Lung (tissue), 11 donors: ENCODE measurements at regions not wholly inside any gene's neighbourhood (a gene's known extent, or its start where the extent isn't known, plus 50 kb on each side); places are given as distances from the start of the nearest gene placed in this dataset.
"Not testable (repeated sequence)": the region's sequence is repeated elsewhere in the genome, so short reads cannot be mapped to it uniquely, and the experiment has no call there.

ENCODE experiments used
- ATAC-seq: fragments of 200-7000 bp; cut with Tn5 transposase; one replicate; pipeline ENCODE4 v1.9.1; 2020; ENCODE audit warnings: moderate number of reproducible peaks; ENCODE audit not compliant: insufficient read depth, low FRiP score
- DNase-seq, 3 donors: peaks; one replicate each; pipeline ENCODE4 v3.0.0-alpha.2; 2013 to 2017
- H3K27ac ChIP-seq, 2 donors: one replicate each; pipeline ENCODE4 v1.5.1; 2013; ENCODE audit warnings: mild to moderate bottlenecking in 2 of 2, moderate library complexity in 2 of 2, control low read depth in 1 of 2, inconsistent platforms in 1 of 2, low read depth in 1 of 2, low read length in 1 of 2
- H3K27me3 ChIP-seq, 3 donors: one replicate each; pipeline ENCODE4 v1.5.1; 2013; ENCODE audit warnings: low read length in 2 of 3; ENCODE audit not compliant: control insufficient read depth in 3 of 3, insufficient read depth in 3 of 3
- H3K36me3 ChIP-seq, 4 donors: one replicate each; pipeline ENCODE4 v1.5.1; 2013; ENCODE audit warnings: low read length in 4 of 4, mild to moderate bottlenecking in 1 of 4, moderate library complexity in 1 of 4; ENCODE audit not compliant: control insufficient read depth in 4 of 4, insufficient read depth in 4 of 4
- H3K4me1 ChIP-seq, 5 donors: one replicate each; pipeline ENCODE4 v1.5.1; 2013; ENCODE audit warnings: low read length in 5 of 5, mild to moderate bottlenecking in 2 of 5, moderate library complexity in 1 of 5; ENCODE audit not compliant: control insufficient read depth in 5 of 5, insufficient read depth in 5 of 5
- H3K4me3 ChIP-seq: one replicate; pipeline ENCODE4 v1.5.1; 2013; ENCODE audit warnings: mild to moderate bottlenecking, control low read depth, moderate library complexity
- H3K9ac ChIP-seq, 2 donors: one replicate each; pipeline ENCODE4 v1.5.1; 2013; ENCODE audit warnings: low read length in 2 of 2, control low read depth in 1 of 2; ENCODE audit not compliant: insufficient read depth in 1 of 2
- H3K9me3 ChIP-seq, 4 donors: one replicate each; pipeline ENCODE4 v1.5.1; 2013; ENCODE audit warnings: low read length in 3 of 4, mild to moderate bottlenecking in 1 of 4, moderate library complexity in 1 of 4; ENCODE audit not compliant: control insufficient read depth in 4 of 4, insufficient read depth in 3 of 4
- WGBS, 2 donors: extraction: QIAGEN DNeasy Blood & Tissue Kit; methylation state at CpG; one replicate each; pipeline ENCODE4 v1.1.7; 2013; 5-methylcytosine and 5-hydroxymethylcytosine counted together
- TF ChIP-seq, protein P1 (sequence below): IDR thresholded peaks from 2 replicates; pipeline ENCODE4 v1.5.1; 2012; ENCODE audit warnings: mild to moderate bottlenecking; ENCODE audit errors: control extremely low read depth, extremely low read depth
- donor health status: control.
- donor health status: control.
- donor health status: Bipolar disorder and iron deficiency.
- donor health status: healthy.
- donor health status: DM: yes; HTN: yes; CAD: no.

DNA sequence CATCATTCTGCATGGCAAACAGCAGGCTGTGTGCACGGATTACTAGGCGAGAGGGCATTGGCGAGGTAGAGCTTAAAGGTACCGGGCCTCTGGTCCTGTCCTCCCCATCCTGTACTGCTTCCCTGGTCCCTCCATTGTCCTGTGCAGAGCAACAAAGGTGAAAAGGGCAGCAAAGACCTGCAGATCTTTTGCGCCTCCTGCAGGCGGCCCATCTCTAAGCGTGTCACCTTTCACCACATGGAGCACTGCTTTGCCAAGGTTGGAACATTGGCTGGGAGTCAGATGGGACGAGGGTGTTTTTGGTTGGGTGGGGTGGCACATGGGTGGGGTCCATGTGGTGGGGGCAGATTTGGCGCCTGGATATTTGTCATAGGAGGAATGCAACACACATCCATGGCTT, 64.7 kb upstream of the UXT start:
- DNase-seq, result no peak
- TF ChIP-seq, protein P1, sequence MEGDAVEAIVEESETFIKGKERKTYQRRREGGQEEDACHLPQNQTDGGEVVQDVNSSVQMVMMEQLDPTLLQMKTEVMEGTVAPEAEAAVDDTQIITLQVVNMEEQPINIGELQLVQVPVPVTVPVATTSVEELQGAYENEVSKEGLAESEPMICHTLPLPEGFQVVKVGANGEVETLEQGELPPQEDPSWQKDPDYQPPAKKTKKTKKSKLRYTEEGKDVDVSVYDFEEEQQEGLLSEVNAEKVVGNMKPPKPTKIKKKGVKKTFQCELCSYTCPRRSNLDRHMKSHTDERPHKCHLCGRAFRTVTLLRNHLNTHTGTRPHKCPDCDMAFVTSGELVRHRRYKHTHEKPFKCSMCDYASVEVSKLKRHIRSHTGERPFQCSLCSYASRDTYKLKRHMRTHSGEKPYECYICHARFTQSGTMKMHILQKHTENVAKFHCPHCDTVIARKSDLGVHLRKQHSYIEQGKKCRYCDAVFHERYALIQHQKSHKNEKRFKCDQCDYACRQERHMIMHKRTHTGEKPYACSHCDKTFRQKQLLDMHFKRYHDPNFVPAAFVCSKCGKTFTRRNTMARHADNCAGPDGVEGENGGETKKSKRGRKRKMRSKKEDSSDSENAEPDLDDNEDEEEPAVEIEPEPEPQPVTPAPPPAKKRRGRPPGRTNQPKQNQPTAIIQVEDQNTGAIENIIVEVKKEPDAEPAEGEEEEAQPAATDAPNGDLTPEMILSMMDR, result no peak
- Histone ChIP-seq H3K9ac (no peak overlapping the region), H3K4me3 (no peak overlapping the region), H3K9me3 (peaks cover 0 to 21% (median 2%) of the 10 kb centered on the region in 4 donors), H3K27me3 (no peaks in the 10 kb centered on the region), H3K4me1 (no peaks in the 10 kb centered on the region), H3K36me3 (no peaks in the 10 kb centered on the region), H3K27ac (no peak overlapping the region)
- 73 to 87% methylated on average over 9 of the region's 9 CpGs for WGBS, 2 donors
- ATAC-seq, result no peak

DNA sequence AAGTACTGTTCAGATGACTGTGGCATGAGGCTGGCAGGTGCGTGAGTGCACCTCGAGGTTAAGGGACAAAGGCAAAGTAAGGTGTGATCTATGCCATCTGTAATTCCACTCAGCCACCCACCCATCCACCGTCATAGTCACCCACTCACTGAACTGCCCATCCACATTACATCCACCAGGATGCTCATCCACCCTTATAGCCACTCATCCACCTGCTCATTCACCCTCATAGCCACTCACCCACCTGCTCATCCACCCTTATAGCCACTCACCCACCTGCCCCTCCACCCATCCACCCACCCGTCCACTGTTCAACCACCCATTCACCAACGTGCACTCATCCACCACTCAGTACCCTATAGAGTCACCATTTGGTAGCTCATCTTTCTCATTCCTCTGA, 64.1 kb upstream of the UXT start:
- whole genome bisulfite sequencing, 2 donors, result 76 to 80% methylated on average over 3 to 5 of the region's 5 CpGs
- peaks cover 0 to 21% (median 2%) of the 10 kb centered on the region in 4 donors for H3K9me3 ChIP-seq
- no peaks in the 10 kb centered on the region for H3K4me1 ChIP-seq
- ATAC-seq (no peak), DNase-seq (no peak)
- no peak overlapping the region for H3K27ac ChIP-seq
- no peaks in the 10 kb centered on the region for H3K27me3 ChIP-seq
- no peaks in the 10 kb centered on the region for H3K36me3 ChIP-seq
- TF ChIP-seq, protein P1, result no peak
- H3K4me3 ChIP-seq, result no peak overlapping the region
- H3K9ac ChIP-seq, result no peak overlapping the region

DNA sequence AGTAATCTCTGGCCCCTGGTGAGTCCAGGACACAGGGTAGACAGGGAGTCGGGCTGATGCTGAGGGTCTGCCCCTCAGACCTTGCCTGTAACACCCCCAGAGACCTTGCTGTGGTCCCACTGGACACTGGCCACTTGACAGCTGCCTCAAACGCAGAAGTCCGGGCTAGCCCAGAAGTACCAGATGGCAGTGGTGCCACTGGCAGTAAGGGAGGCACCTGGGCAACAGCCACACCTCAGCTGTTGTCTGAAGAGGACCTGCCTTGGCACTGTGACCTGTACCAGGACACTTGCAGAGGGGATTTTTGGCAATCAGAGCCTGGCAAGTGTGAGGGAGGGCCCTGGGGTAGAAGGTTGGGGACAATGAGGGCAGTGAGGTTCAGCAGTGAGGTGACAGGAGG, 63.3 kb upstream of the UXT start:
- WGBS, 2 donors, result 82 to 100% methylated on average over 2 to 3 of the region's 3 CpGs
- H3K9ac ChIP-seq, result no peak overlapping the region
- peaks cover 0 to 21% (median 2%) of the 10 kb centered on the region in 4 donors for H3K9me3 ChIP-seq
- H3K36me3 ChIP-seq, result no peaks in the 10 kb centered on the region
- DNase-seq (no peak), ATAC-seq (no peak)
- no peaks in the 10 kb centered on the region for H3K27me3 ChIP-seq
- no peak overlapping the region for H3K4me3 ChIP-seq
- H3K27ac ChIP-seq, result no peak overlapping the region
- TF ChIP-seq, protein P1, result no peak
- H3K4me1 ChIP-seq, result no peaks in the 10 kb centered on the region

DNA sequence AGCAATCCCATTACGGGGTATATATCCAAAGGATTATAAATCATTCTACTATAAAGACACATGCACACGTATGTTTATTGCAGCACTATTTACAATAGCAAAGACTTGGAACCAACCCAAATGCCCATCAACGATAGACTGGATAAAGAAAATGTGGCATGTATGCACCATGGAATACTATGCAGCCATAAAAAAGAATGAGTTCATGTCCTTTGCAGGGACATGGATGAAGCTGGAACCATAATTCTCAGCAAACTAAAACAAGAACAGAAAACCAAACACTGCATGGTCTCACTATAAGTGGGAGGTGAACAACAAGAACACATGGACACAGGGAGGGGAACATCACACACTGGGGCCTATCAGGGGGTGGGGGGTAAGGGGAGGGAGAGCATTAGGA, 56.1 kb upstream of the UXT start:
- not testable (repeated sequence) for H3K4me1 ChIP-seq, H3K9me3 ChIP-seq, H3K27me3 ChIP-seq, H3K9ac ChIP-seq, DNase-seq, ATAC-seq, H3K36me3 ChIP-seq, H3K4me3 ChIP-seq, H3K27ac ChIP-seq
- WGBS, 2 donors, result 67 to 75% methylated on average over 3 of the region's 3 CpGs

DNA sequence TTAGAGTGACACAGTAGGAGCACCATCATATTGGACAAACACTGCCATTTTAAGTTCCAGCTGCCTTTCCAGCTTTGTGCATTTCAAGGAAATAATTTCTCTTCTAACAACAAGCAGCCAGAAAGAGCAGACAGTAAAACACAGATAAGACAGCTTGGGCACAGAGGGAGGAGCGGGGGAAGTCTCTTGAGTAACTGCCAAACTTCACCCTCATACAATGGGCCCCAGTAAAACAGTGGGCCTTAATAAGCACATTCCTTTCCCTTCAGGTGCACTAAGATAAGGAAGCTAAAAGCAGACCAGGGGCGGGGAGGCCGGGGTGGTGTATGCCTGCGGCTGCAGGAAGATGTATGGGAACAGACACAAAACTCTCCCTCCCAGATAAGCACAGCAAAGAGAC, 53.7 kb upstream of the UXT start:
- DNase-seq, result not testable (repeated sequence)

More for the DNA sequence above, 53.7 kb upstream of the UXT start:
- H3K27ac ChIP-seq, H3K36me3 ChIP-seq, H3K4me1 ChIP-seq, H3K9ac ChIP-seq, ATAC-seq, H3K27me3 ChIP-seq, H3K9me3 ChIP-seq, H3K4me3 ChIP-seq: not testable (repeated sequence)
- 30 to 53% methylated on average over 4 of the region's 4 CpGs for WGBS, 2 donors
